ENCODE measurements at regions not wholly inside any gene's neighbourhood (a gene's known extent, or its start where the extent isn't known, plus 50 kb on each side); places are given as distances from the start of the nearest gene placed in this dataset.
"Not testable (repeated sequence)": the region's sequence is repeated elsewhere in the genome, so short reads cannot be mapped to it uniquely, and the experiment has no call there.

- DNase-seq (ENCODE audit: low read depth): no peak
These were observed 52.9 kb upstream of the HDDC2 start for GRCh38 chr6:125354649-125355048.

GRCh38 chr6:125356884-125357283, 55.1 kb upstream of the HDDC2 start:
- DNase-seq (ENCODE audit: low read depth): no peak

GRCh38 chr6:125357515-125358256, 55.9 kb upstream of the HDDC2 start:
- DNase-seq (ENCODE audit: low read depth): peak; percentile 6

GRCh38 chr6:125358898-125359297, 57.1 kb upstream of the HDDC2 start:
- no peak for DNase-seq (ENCODE audit: low read depth)

- no peak for DNase-seq (ENCODE audit: low read depth)
These were observed 60.1 kb upstream of the HDDC2 start for GRCh38 chr6:125361868-125362267.

- peak; percentile 44 for DNase-seq (ENCODE audit: low read depth)
These were observed 61.5 kb upstream of the HDDC2 start for GRCh38 chr6:125363039-125363823.

GRCh38 chr6:125363824-125364165, 62.0 kb upstream of the HDDC2 start:
- no peak for DNase-seq (ENCODE audit: low read depth)

- no peak for DNase-seq (ENCODE audit: low read depth)
These were observed 63.5 kb upstream of the HDDC2 start for GRCh38 chr6:125365230-125365629.

GRCh38 chr6:125367036-125367782, 65.4 kb upstream of the HDDC2 start:
- no peak for DNase-seq (ENCODE audit: low read depth)

GRCh38 chr6:125370343-125370742, 68.6 kb upstream of the HDDC2 start:
- DNase-seq (ENCODE audit: low read depth): no peak

- DNase-seq (ENCODE audit: low read depth): no peak
These were observed 73.2 kb upstream of the HDDC2 start for GRCh38 chr6:125375013-125375412.

GRCh38 chr6:125375821-125376220, 74.1 kb upstream of the HDDC2 start:
- DNase-seq (ENCODE audit: low read depth): no peak

GRCh38 chr6:125377621-125378020, 75.9 kb upstream of the HDDC2 start:
- peak; percentile 23 for DNase-seq (ENCODE audit: low read depth)

- DNase-seq (ENCODE audit: low read depth): no peak
These were observed 77.4 kb upstream of the HDDC2 start for GRCh38 chr6:125379174-125379573.

- no peak for DNase-seq (ENCODE audit: low read depth)
These were observed 78.7 kb upstream of the HDDC2 start for GRCh38 chr6:125380474-125380873.

GRCh38 chr6:125386337-125386736, 84.6 kb upstream of the HDDC2 start:
- DNase-seq (ENCODE audit: low read depth): not testable (repeated sequence)

GRCh38 chr6:125392682-125393081, 90.9 kb upstream of the HDDC2 start:
- DNase-seq (ENCODE audit: low read depth): no peak

- DNase-seq (ENCODE audit: low read depth): no peak
These were observed 91.7 kb upstream of the HDDC2 start for GRCh38 chr6:125393449-125393858.

GRCh38 chr6:125406741-125407140, 105.0 kb upstream of the HDDC2 start:
- DNase-seq (ENCODE audit: low read depth): no peak

GRCh38 chr6:125414507-125414906, 112.7 kb upstream of the HDDC2 start:
- no peak for DNase-seq (ENCODE audit: low read depth)

GRCh38 chr6:125415913-125416312, 114.1 kb upstream of the HDDC2 start:
- peak; percentile 54 for DNase-seq (ENCODE audit: low read depth)

- DNase-seq (ENCODE audit: low read depth): peak; percentile 25
These were observed 120.1 kb upstream of the HDDC2 start for GRCh38 chr6:125421836-125422235.

GRCh38 chr6:125423047-125423446, 121.3 kb upstream of the HDDC2 start:
- no peak for DNase-seq (ENCODE audit: low read depth)

Measured in iris pigment epithelial cell (primary cell).